ENCODE measurements at regions not wholly inside any gene's neighbourhood (a gene's known extent, or its start where the extent isn't known, plus 50 kb on each side); places are given as distances from the start of the nearest gene placed in this dataset.

DNA sequence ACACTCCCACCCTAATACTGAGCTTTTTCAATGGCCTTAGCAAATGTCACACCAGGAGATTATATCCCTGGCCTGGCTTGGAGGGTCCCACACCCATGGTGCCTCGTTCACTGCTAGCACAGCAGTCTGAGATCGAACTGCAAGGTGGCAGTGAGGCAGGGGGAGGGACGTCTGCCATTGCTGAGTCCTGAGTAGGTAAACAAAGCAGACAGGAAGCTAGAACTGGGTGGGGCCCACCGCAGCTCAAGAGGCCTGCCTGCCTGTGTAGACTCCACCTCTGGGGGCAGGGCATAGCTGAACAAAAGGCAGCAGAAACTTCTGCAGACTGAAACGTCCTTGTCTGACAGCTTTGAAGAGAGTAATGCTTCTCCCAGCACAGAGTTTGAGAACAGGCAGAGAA, 338.9 kb upstream of the MBL2 start:
- FAIRE-seq = no peak
- TF ChIP-seq, protein P1, sequence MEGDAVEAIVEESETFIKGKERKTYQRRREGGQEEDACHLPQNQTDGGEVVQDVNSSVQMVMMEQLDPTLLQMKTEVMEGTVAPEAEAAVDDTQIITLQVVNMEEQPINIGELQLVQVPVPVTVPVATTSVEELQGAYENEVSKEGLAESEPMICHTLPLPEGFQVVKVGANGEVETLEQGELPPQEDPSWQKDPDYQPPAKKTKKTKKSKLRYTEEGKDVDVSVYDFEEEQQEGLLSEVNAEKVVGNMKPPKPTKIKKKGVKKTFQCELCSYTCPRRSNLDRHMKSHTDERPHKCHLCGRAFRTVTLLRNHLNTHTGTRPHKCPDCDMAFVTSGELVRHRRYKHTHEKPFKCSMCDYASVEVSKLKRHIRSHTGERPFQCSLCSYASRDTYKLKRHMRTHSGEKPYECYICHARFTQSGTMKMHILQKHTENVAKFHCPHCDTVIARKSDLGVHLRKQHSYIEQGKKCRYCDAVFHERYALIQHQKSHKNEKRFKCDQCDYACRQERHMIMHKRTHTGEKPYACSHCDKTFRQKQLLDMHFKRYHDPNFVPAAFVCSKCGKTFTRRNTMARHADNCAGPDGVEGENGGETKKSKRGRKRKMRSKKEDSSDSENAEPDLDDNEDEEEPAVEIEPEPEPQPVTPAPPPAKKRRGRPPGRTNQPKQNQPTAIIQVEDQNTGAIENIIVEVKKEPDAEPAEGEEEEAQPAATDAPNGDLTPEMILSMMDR (IDR thresholded peaks at IDR 0.05; ENCODE audit: insufficient read depth, missing control alignments) = no peak
- no peak for DNase-seq (ENCODE audit: insufficient read length, low spot score)

DNA sequence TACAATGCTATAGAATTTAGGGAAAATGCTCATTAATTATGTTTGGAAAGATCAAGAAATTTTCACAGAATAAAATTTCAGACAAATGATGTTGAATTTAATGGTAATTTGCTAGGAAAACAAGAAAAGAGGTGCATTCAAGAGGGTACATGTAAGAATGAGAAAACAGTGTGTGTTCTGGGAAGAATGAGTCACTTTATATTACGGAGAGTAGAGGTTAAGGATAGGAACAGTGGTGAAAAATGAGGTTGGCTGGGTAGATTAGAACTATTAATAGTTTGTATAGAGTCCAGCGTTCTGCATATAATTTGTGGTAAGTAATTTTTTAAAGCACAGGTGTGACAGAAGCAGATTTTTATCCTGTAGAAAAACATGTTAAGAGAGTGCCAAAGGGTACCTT, 336.7 kb upstream of the MBL2 start:
- TF ChIP-seq, protein P1 (IDR thresholded peaks at IDR 0.05; ENCODE audit: insufficient read depth, missing control alignments) = no peak
- DNase-seq (ENCODE audit: insufficient read length, low spot score) (no peak), FAIRE-seq (no peak)

DNA sequence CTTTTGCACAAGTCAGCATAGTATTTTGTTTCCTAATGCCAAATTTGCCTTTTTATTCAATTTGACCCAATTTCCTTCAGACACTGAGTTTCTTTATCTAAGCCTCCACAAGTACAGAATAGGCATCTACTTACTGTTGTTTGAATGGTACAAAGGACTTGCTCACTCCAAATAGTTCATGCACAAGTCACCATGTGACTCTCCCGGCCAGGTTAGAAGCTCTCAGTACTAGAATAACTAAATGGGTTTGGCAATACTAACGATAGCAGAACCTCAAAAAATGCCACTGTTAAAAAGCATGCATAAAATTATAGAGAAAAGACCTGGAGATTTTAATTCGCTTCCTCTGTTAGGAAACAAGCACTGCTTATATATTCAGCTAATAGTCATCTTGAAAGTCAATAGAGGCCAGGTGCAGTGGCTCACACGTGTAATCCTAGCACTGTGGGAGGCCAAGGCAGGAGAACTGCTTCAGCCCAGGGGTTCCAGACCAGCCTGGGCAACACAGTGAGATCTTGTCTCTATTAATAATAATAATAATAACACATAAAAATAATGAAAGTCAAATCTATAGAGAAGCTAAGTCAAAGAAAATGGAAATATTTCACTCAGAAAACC, 335.8 kb upstream of the MBL2 start:
- TF ChIP-seq, protein P1 (IDR thresholded peaks at IDR 0.05; ENCODE audit: insufficient read depth, missing control alignments) = no peak
- no peak for FAIRE-seq
- no peak for DNase-seq (ENCODE audit: insufficient read length, low spot score)

DNA sequence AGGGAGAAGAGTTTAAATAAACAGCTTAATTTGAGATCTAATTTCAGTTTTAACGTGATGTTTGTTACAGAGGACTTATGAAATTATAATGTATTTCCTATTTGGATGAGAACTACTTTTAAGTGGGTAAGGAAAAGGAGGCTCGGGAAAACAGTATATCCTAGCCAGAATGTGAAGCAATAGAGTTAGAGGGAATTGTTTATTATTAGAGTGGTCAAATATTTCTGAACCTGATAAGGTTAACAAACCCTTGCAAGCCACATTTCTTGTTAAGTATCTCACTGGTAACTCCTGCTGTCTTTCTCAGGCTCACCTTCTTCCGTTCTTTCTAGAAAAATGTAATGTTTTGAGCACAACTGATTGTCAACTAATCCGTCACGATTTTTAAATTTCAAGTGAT, 335.1 kb upstream of the MBL2 start:
- DNase-seq (ENCODE audit: insufficient read length, low spot score) = no peak
- no peak for FAIRE-seq
- TF ChIP-seq, protein P1 (IDR thresholded peaks at IDR 0.05; ENCODE audit: insufficient read depth, missing control alignments) = no peak

DNA sequence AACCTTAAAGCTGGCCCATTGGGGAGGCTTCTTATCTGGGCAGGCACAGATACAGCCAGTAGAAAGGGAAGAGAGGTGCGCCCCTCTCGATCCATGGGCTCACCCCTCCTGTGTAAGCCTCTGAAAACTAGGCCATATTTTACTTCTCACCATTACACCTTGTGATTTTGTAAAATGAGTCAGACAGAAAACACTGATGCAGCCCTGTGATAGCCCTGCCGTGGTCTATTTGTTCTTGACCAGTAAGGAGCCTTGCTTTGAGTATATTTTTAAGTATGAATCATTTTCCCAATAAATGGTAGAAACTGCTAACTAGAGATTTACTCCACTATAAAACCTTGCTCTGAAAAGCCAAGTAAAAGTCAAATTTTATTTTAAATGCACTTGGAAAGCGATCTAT, 329.8 kb upstream of the MBL2 start:
- TF ChIP-seq, protein P1 (IDR thresholded peaks at IDR 0.05; ENCODE audit: insufficient read depth, missing control alignments) = no peak
- DNase-seq (ENCODE audit: insufficient read length, low spot score) (no peak), FAIRE-seq (no peak)

DNA sequence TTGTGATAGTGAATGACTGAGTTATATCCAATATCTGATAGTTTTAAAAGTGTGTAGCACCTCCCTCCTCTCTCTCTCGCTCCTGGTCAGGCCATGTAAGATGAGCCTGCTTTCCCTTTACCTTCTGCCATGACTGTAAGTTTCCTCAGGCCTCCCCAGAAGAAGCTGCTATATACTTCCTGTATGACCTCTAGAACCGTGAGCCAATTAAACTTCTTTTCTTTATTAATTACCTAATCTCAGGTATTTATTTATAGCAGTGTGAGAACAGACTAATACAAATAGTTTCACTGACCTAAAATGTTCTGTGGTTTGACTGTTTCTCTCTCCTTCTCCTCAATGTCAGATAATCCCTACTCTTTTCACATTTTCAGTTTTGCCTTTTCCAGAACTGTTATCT, 321.3 kb upstream of the MBL2 start:
- FAIRE-seq (no peak), DNase-seq (ENCODE audit: insufficient read length, low spot score) (no peak)
- TF ChIP-seq, protein P1 (IDR thresholded peaks at IDR 0.05; ENCODE audit: insufficient read depth, missing control alignments) = no peak

DNA sequence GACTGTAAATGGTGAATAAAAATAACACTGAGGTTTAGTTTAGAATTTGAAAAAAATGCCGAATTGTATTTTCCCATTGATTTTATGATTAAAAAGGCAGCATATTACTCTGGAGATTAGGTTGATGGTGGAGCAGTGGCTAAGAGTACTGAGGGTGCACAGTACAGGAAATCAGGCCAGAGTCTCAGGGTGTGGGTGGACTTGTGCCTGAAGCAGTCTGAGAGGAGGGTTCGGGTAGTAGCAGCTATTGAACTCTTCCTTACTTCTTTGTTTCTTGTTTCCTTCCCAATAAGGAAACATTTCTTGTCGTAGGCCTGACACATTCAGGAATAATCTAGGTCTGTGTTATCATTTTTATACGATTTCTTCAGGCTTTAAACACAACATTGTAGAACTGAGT, 319.0 kb upstream of the MBL2 start:
- TF ChIP-seq, protein P1 (IDR thresholded peaks at IDR 0.05; ENCODE audit: insufficient read depth, missing control alignments) = no peak
- FAIRE-seq = no peak

More for the DNA sequence above, 319.0 kb upstream of the MBL2 start:
- no peak for DNase-seq (ENCODE audit: insufficient read length, low spot score)
